ENCODE measurements at regions not wholly inside any gene's neighbourhood (a gene's known extent, or its start where the extent isn't known, plus 50 kb on each side); places are given as distances from the start of the nearest gene placed in this dataset.

DNA sequence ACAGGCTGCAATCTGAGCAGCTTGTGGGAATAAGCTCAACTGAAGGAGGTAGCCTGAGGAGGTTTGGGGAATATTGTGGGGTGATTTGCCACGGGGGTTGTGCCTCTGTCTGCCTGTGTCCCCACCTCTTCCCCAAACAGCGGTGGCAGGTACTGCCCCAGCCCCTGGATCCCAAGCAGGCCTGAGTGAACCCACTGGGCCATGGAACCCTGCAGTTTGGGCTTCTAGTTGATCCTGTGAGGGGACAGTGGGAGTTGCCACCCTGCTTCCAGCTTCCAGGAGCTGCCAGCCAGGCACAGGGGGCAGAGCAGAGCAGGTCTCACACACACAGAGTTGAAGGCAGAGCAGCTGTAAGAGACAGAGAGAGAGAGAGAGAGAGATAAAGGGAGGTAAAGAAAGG, 97.4 kb downstream of the PJA1 start:
- Histone ChIP-seq H3K27me3 (replicated peaks; ENCODE audit: control insufficient read depth, insufficient read depth, low read length) (peaks cover 2% of the 10 kb centered on the region), H3K4me3 (replicated peaks; ENCODE audit: low read depth, low read length) (no peak overlapping the region), H3K36me3 (ENCODE audit: control insufficient read depth, insufficient read depth, low read length) (no peaks in the 10 kb centered on the region)
- no peak for DNase-seq (ENCODE audit: extremely low read depth, insufficient read length)
- TF ChIP-seq, protein P1, sequence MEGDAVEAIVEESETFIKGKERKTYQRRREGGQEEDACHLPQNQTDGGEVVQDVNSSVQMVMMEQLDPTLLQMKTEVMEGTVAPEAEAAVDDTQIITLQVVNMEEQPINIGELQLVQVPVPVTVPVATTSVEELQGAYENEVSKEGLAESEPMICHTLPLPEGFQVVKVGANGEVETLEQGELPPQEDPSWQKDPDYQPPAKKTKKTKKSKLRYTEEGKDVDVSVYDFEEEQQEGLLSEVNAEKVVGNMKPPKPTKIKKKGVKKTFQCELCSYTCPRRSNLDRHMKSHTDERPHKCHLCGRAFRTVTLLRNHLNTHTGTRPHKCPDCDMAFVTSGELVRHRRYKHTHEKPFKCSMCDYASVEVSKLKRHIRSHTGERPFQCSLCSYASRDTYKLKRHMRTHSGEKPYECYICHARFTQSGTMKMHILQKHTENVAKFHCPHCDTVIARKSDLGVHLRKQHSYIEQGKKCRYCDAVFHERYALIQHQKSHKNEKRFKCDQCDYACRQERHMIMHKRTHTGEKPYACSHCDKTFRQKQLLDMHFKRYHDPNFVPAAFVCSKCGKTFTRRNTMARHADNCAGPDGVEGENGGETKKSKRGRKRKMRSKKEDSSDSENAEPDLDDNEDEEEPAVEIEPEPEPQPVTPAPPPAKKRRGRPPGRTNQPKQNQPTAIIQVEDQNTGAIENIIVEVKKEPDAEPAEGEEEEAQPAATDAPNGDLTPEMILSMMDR (IDR thresholded peaks at IDR 0.05; ENCODE audit: insufficient read depth, low read length, poor library complexity, severe bottlenecking): no peak

DNA sequence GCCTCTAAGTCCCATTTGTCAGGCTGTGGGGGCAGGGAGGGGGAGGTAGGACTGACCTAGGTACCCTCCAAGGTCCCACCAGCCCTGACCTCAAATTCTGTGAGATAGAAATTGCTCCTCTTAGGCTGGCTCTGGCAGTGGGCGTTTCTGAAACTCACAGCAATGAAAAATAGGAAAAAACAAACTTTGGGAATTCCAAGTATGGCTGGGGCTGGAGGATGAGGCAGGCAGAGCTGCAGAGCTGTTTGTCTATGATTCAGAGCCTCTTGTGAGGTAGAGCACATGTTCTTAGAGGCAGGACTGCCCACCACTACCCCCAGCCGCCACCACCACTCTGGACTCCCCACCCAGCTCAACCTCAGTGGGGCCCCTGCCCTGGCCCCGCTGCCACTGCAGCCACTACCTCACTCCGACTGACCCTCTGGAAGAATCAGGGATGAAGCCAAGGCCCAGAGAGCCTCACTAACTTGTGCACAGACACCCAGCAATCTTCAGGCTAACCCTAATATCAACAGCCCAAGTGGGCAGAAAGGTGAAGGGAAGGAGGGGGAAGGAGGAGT, 98.2 kb downstream of the PJA1 start:
- DNase-seq (ENCODE audit: extremely low read depth, insufficient read length): no peak
- Histone ChIP-seq H3K27me3 (replicated peaks; ENCODE audit: control insufficient read depth, insufficient read depth, low read length) (peaks cover 2% of the 10 kb centered on the region), H3K36me3 (ENCODE audit: control insufficient read depth, insufficient read depth, low read length) (no peaks in the 10 kb centered on the region), H3K4me3 (replicated peaks; ENCODE audit: low read depth, low read length) (no peak overlapping the region)
- TF ChIP-seq, protein P1 (IDR thresholded peaks at IDR 0.05; ENCODE audit: insufficient read depth, low read length, poor library complexity, severe bottlenecking): no peak

DNA sequence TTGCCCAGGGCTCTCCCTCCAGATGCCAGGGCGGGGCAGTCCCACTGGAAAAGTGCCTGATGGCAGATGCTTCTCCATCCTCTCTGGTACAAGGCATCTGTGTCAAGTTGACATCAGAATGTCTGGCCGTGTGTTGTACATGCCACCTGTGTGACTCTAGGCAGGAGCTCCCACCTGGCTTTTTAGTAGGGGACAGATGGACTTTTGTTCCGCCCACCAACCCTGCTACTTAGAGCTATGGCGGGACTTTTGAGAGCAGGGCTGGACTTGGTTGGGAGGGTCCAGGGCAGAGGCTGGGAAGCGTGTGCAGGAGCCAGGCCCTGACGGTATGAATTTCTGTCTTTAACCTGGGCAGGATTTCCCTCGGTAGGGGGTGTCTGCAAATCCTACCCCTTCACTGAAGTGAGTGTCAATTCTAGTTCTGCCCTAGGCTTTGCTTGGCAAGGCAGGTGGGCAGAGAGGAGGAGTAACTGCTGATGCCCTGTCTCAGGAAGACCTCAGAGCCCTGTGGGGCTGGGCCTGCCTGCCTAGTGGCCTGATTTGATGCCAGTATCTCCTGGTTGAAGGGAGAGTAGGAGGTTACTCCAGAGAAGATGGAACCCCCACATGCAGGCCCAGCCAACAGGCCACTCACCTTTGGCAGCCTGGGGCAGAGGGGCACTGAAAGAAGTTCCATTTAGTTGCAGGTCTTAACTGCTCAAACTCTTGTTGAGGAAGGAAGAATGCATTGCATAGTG, 99.1 kb downstream of the PJA1 start:
- H3K36me3 ChIP-seq (ENCODE audit: control insufficient read depth, insufficient read depth, low read length): no peaks in the 10 kb centered on the region
- TF ChIP-seq, protein P1 (IDR thresholded peaks at IDR 0.05; ENCODE audit: insufficient read depth, low read length, poor library complexity, severe bottlenecking): no peak
- H3K4me3 ChIP-seq (replicated peaks; ENCODE audit: low read depth, low read length): no peak overlapping the region
- DNase-seq (ENCODE audit: extremely low read depth, insufficient read length): no peak
- peaks cover 2% of the 10 kb centered on the region for H3K27me3 ChIP-seq (replicated peaks; ENCODE audit: control insufficient read depth, insufficient read depth, low read length)

DNA sequence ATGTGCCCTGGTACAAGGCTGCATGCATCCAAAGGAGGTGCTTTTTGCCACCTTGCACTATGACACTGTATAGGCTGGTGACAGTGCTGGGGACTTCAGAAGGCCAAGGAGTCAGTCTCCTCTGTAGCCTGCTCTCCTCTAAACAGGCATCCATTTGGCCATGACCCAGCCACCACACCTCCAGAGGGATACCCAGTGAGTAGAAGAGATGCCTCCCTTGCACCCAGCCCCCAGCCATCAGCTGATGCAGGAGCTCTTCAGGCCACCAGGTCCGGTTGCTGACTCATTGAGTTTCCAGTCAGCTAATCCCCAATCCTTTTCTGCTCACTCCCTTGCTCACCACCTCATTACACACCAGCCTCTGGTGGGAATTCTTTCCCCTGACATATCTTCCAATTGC, 99.8 kb downstream of the PJA1 start:
- TF ChIP-seq, protein P1 (IDR thresholded peaks at IDR 0.05; ENCODE audit: insufficient read depth, low read length, poor library complexity, severe bottlenecking): no peak
- H3K4me3 ChIP-seq (replicated peaks; ENCODE audit: low read depth, low read length): no peak overlapping the region
- peaks cover 2% of the 10 kb centered on the region for H3K27me3 ChIP-seq (replicated peaks; ENCODE audit: control insufficient read depth, insufficient read depth, low read length)
- H3K36me3 ChIP-seq (ENCODE audit: control insufficient read depth, insufficient read depth, low read length): no peaks in the 10 kb centered on the region
- DNase-seq (ENCODE audit: extremely low read depth, insufficient read length): no peak

DNA sequence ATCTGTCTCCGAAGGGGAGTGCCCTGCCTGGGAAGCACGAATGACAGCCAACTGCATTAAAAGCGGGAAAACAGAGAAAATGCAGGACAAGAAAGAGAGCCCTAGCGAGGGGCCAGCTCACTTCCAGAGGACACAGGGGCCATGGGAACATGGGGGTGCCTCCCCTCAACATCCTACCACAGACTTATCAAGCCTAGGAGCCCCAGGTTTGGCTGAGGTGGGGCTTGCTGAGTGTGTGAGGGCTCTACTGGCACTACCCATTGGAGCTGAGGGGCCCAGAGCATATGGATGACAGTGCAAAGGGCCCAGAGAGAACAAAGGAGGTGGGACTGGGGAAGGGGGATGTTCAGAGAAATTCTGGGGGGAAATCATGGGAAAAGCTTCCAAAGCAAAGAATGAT, 101.8 kb downstream of the PJA1 start:
- no peaks in the 10 kb centered on the region for H3K36me3 ChIP-seq (ENCODE audit: control insufficient read depth, insufficient read depth, low read length)
- H3K27me3 ChIP-seq (replicated peaks; ENCODE audit: control insufficient read depth, insufficient read depth, low read length): peaks cover 2% of the 10 kb centered on the region
- H3K4me3 ChIP-seq (replicated peaks; ENCODE audit: low read depth, low read length): no peak overlapping the region
- TF ChIP-seq, protein P1 (IDR thresholded peaks at IDR 0.05; ENCODE audit: insufficient read depth, low read length, poor library complexity, severe bottlenecking): no peak
- no peak for DNase-seq (ENCODE audit: extremely low read depth, insufficient read length)

Measured in GM06990 (cell line).